Peyer's patch (tissue), 4 donors: ENCODE measurements at regions not wholly inside any gene's neighbourhood (a gene's known extent, or its start where the extent isn't known, plus 50 kb on each side); places are given as distances from the start of the nearest gene placed in this dataset.

Experiments used
- DNase-seq, 3 donors: peaks; one replicate each; pipeline ENCODE4 v3.0.0-alpha.2; 2017 to 2019
- H3K27ac ChIP-seq, 4 donors: fragments of 200-600 bp; sonication (generic); one replicate each; pipeline ENCODE4 v1.5.1; 2016 to 2019
- H3K27me3 ChIP-seq, 2 donors: fragments of 200-600 bp; sonication (generic); one replicate each; pipeline ENCODE4 v1.5.1; 2019
- H3K36me3 ChIP-seq, 3 donors: fragments of 200-600 bp; sonication (generic); one replicate each; pipeline ENCODE4 v1.5.1; 2016 to 2019
- H3K4me1 ChIP-seq, 4 donors: fragments of 200-600 bp; sonication (generic); one replicate each; pipeline ENCODE4 v1.5.1; 2016 to 2019
- H3K4me3 ChIP-seq, 4 donors: fragments of 200-600 bp; sonication (generic); 1 replicate in 3 of 4; 2 replicates in 1 of 4; pipeline ENCODE4 v1.5.1; 2016 to 2019; ENCODE audit warnings: mild to moderate bottlenecking in 1 of 4
- H3K9me3 ChIP-seq, 4 donors: fragments of 200-600 bp; sonication (generic); one replicate each; pipeline ENCODE4 v1.5.1; 2016 to 2019; ENCODE audit warnings: mild to moderate bottlenecking in 1 of 4
- POLR2A ChIP-seq, 2 donors: fragments of 450-650 bp; IDR thresholded peaks; one replicate each; pipeline ENCODE4 v1.5.1; 2017; ENCODE audit warnings: antibody characterized with exemption in 2 of 2, mild to moderate bottlenecking in 2 of 2, moderate library complexity in 2 of 2
- TF ChIP-seq, protein P1 (sequence below), 6 experiments: fragments of 450-650 bp in 4 of 6; fragments of 200-600 bp in 2 of 6; sonication (generic) in 1 of 6; IDR thresholded peaks; one replicate each; pipeline ENCODE4 v1.5.1; 2017 to 2019; ENCODE audit warnings: antibody characterized with exemption in 6 of 6, mild to moderate bottlenecking in 3 of 6, moderate library complexity in 1 of 6

DNA sequence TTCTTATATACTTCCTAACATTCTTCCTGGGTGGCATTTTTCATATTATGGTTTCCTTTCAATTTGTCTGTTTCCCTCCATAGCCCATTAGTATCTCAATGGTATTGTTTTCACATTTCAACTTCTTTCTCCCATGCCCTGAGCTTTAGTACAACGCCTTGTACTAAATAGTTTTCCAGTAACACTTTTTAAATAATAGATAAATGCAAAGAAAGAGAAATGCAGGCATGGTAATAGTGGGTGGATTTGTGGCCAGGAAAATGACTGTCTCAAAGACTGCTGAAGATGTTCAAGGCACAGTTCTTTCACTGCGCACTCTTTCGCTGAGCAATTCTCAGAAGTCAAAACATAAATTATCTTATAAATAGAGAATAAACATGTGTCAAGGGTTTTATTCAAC is 145.1 kb downstream of the LCA5 start:
- no peak for DNase-seq

GRCh38 chr6:79391480-79391879 is 145.8 kb downstream of the LCA5 start:
- no peaks in the 10 kb centered on the region for H3K27me3 ChIP-seq
- no peak overlapping the region for H3K4me3 ChIP-seq
- TF ChIP-seq, protein P1, sequence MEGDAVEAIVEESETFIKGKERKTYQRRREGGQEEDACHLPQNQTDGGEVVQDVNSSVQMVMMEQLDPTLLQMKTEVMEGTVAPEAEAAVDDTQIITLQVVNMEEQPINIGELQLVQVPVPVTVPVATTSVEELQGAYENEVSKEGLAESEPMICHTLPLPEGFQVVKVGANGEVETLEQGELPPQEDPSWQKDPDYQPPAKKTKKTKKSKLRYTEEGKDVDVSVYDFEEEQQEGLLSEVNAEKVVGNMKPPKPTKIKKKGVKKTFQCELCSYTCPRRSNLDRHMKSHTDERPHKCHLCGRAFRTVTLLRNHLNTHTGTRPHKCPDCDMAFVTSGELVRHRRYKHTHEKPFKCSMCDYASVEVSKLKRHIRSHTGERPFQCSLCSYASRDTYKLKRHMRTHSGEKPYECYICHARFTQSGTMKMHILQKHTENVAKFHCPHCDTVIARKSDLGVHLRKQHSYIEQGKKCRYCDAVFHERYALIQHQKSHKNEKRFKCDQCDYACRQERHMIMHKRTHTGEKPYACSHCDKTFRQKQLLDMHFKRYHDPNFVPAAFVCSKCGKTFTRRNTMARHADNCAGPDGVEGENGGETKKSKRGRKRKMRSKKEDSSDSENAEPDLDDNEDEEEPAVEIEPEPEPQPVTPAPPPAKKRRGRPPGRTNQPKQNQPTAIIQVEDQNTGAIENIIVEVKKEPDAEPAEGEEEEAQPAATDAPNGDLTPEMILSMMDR (IDR thresholded peaks at IDR 0.05), result no peak
- no peak for TF ChIP-seq POLR2A (IDR thresholded peaks at IDR 0.05)
- H3K9me3 ChIP-seq, result no peaks in the 10 kb centered on the region
- H3K4me1 ChIP-seq, result no peaks in the 10 kb centered on the region
- no peaks in the 10 kb centered on the region for H3K36me3 ChIP-seq
- DNase-seq, result no peak
- H3K27ac ChIP-seq, result no peak overlapping the region

More for the DNA sequence above, 145.1 kb downstream of the LCA5 start:
- Histone ChIP-seq H3K27ac (no peak overlapping the region), H3K36me3 (no peaks in the 10 kb centered on the region), H3K9me3 (no peaks in the 10 kb centered on the region), H3K4me3 (no peak overlapping the region), H3K27me3 (no peaks in the 10 kb centered on the region), H3K4me1 (no peaks in the 10 kb centered on the region)
- TF ChIP-seq, protein P1 (IDR thresholded peaks at IDR 0.05), result no peak
- TF ChIP-seq POLR2A (IDR thresholded peaks at IDR 0.05), result no peak

- Histone ChIP-seq H3K27me3 (no peaks in the 10 kb centered on the region), H3K9me3 (no peaks in the 10 kb centered on the region), H3K4me1 (no peaks in the 10 kb centered on the region), H3K4me3 (no peak overlapping the region), H3K27ac (no peak overlapping the region), H3K36me3 (no peaks in the 10 kb centered on the region)
- no peak for DNase-seq
- no peak for TF ChIP-seq POLR2A (IDR thresholded peaks at IDR 0.05)
- TF ChIP-seq, protein P1 (IDR thresholded peaks at IDR 0.05), result no peak
Measured at GRCh38 chr6:79385893-79386292, 151.3 kb downstream of the LCA5 start.

GRCh38 chr6:79385333-79385732 is 150.9 kb upstream of the HMGN3 start:
- Histone ChIP-seq H3K36me3 (no peaks in the 10 kb centered on the region), H3K4me3 (no peak overlapping the region), H3K4me1 (no peaks in the 10 kb centered on the region), H3K9me3 (no peaks in the 10 kb centered on the region), H3K27ac (no peak overlapping the region), H3K27me3 (no peaks in the 10 kb centered on the region)
- DNase-seq, result no peak
- TF ChIP-seq POLR2A (IDR thresholded peaks at IDR 0.05), result no peak
- TF ChIP-seq, protein P1 (IDR thresholded peaks at IDR 0.05), result no peak

GRCh38 chr6:79384845-79385244 is 150.4 kb upstream of the HMGN3 start:
- no peaks in the 10 kb centered on the region for H3K4me1 ChIP-seq
- no peak overlapping the region for H3K4me3 ChIP-seq
- no peak for DNase-seq
- no peaks in the 10 kb centered on the region for H3K36me3 ChIP-seq
- no peak for TF ChIP-seq POLR2A (IDR thresholded peaks at IDR 0.05)
- TF ChIP-seq, protein P1 (IDR thresholded peaks at IDR 0.05), result no peak
- H3K27me3 ChIP-seq, result no peaks in the 10 kb centered on the region
- H3K9me3 ChIP-seq, result no peaks in the 10 kb centered on the region
- no peak overlapping the region for H3K27ac ChIP-seq

DNA sequence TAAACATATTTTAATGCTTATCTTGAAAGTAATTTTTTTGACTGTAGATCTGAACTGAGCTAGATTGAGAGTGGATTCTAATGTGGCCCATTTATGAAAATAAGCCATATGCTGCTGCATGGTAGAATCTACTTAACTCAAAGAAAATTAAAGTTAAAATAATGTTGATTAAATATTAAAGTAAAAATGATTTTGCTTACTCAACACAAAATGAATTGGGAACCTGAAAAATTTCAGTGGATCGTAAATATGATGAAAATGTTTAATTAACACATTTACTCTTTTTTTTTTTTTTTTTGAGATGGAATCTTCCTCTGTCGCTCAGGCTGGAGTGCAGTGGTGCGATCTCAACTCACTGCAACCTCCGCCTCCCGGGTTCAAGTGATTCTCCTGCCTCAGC is 144.5 kb upstream of the HMGN3 start:
- Histone ChIP-seq H3K4me1 (no peaks in the 10 kb centered on the region), H3K4me3 (no peak overlapping the region), H3K9me3 (no peaks in the 10 kb centered on the region), H3K27me3 (no peaks in the 10 kb centered on the region), H3K36me3 (no peaks in the 10 kb centered on the region), H3K27ac (no peak overlapping the region)
- no peak for DNase-seq
- TF ChIP-seq POLR2A (IDR thresholded peaks at IDR 0.05), result no peak
- TF ChIP-seq, protein P1 (IDR thresholded peaks at IDR 0.05), result no peak
